Stimulated activated CD4-positive, alpha-beta T cell treated with anti-CD3 and anti-CD28 coated beads, TNF-alpha, amount 100 ng/mL, for 48 hours (primary cell): ENCODE measurements at regions not wholly inside any gene's neighbourhood (a gene's known extent, or its start where the extent isn't known, plus 50 kb on each side); places are given as distances from the start of the nearest gene placed in this dataset.

Source experiments
- DNase-seq, 3 donors: peaks; one replicate each; pipeline ENCODE4 v3.0.0-alpha.2; 2020; ENCODE audit warnings: low read depth in 3 of 3

- DNase-seq: no peak
Measured at GRCh38 chr9:73459817-73460216, 308.2 kb downstream of the ANXA1 start.

- DNase-seq: no peak
Measured at GRCh38 chr9:73468716-73469115, 317.1 kb downstream of the ANXA1 start.

GRCh38 chr9:73470766-73471165 is 319.1 kb downstream of the ANXA1 start:
- no peak for DNase-seq

- no peak for DNase-seq
Measured at GRCh38 chr9:73474002-73474600, 322.4 kb downstream of the ANXA1 start.

- DNase-seq: no peak
Measured at GRCh38 chr9:73474625-73475024, 323.0 kb downstream of the ANXA1 start.

GRCh38 chr9:73494894-73495293 is 343.2 kb downstream of the ANXA1 start:
- no peak for DNase-seq

- DNase-seq: no peak
Measured at GRCh38 chr9:73497796-73498195, 346.1 kb downstream of the ANXA1 start.

- DNase-seq: no peak
Measured at GRCh38 chr9:73515216-73515615, 363.6 kb downstream of the ANXA1 start.

- no peak for DNase-seq
Measured at GRCh38 chr9:73523391-73523790, 371.7 kb downstream of the ANXA1 start.

- DNase-seq: no peak
Measured at GRCh38 chr9:73525350-73525749, 373.7 kb downstream of the ANXA1 start.

- no peak for DNase-seq
Measured at GRCh38 chr9:73527521-73527920, 375.9 kb downstream of the ANXA1 start.

- no peak for DNase-seq
Measured at GRCh38 chr9:73528926-73529325, 377.3 kb downstream of the ANXA1 start.

GRCh38 chr9:73529666-73530065 is 378.0 kb downstream of the ANXA1 start:
- no peak for DNase-seq

GRCh38 chr9:73531051-73531532 is 379.4 kb downstream of the ANXA1 start:
- DNase-seq: no peak

GRCh38 chr9:73531658-73532057 is 380.0 kb downstream of the ANXA1 start:
- DNase-seq: no peak

- DNase-seq: no peak
Measured at GRCh38 chr9:73532985-73533384, 381.3 kb downstream of the ANXA1 start.

GRCh38 chr9:73536403-73536802 is 384.7 kb downstream of the ANXA1 start:
- DNase-seq: no peak

- no peak for DNase-seq
Measured at GRCh38 chr9:73537561-73537960, 385.9 kb downstream of the ANXA1 start.

GRCh38 chr9:73539881-73540390 is 388.3 kb downstream of the ANXA1 start:
- no peak for DNase-seq

GRCh38 chr9:73541923-73542322 is 390.3 kb downstream of the ANXA1 start:
- DNase-seq: no peak

GRCh38 chr9:73543727-73544126 is 392.1 kb downstream of the ANXA1 start:
- DNase-seq: no peak

GRCh38 chr9:73548201-73548600 is 396.5 kb downstream of the ANXA1 start:
- DNase-seq: no peak

GRCh38 chr9:73549991-73550390 is 398.3 kb downstream of the ANXA1 start:
- no peak for DNase-seq

GRCh38 chr9:73553295-73553694 is 401.6 kb downstream of the ANXA1 start:
- no peak for DNase-seq
